ENCODE measurements at regions not wholly inside any gene's neighbourhood (a gene's known extent, or its start where the extent isn't known, plus 50 kb on each side); places are given as distances from the start of the nearest gene placed in this dataset.

DNA sequence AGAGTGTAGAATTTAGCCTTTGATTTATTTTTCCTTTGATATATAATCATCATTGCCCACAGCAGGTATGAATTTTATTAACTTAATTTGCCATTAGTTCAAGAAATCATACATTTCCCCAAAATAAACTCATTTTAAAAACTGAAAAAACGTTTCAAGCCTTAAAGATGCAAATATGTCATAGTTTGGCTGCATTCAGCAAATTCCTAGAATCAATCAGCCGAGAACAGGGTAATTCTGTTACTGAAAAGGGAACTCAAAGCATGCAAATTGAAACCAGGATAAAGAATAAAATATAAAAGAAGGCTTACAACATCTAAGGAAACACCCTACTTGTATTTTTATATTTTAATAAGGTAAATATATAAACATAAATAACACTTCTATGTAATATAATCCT, 233.8 kb upstream of the PRKCQ start:
- ChIA-PET CTCF (ENCODE audit: low intra/inter-chr PET ratio) (no interaction called here), POLR2A (interaction anchor here (0.6 kb wide), 1 partner anchor 625 kb away, joined by 3 read pairs; no protein-coding TSS in a partner anchor)
- DNase-seq (ENCODE audit: extremely low read depth in 1 of 4, low spot score in 3 of 4), result no peak
- Histone ChIP-seq H3K27ac (ENCODE audit: extremely low read depth, low read depth, low read length) (no peak overlapping the region), H2AFZ (ENCODE audit: low read depth, low read length) (no peak overlapping the region), H3K4me2 (ENCODE audit: insufficient read depth, low read length) (no peak overlapping the region), H3K79me2 (ENCODE audit: control insufficient read depth, insufficient read depth, low read length) (no peaks in the 10 kb centered on the region), H3K27me3 (ENCODE audit: control insufficient read depth in 2 of 2, insufficient read depth in 2 of 2, low read length in 2 of 2) (peaks cover 3 to 12% of the 10 kb centered on the region in 2 experiments; a peak in 4 of 5 replicates), H3K4me3 (no peak overlapping the region), H3K9me1 (ENCODE audit: control insufficient read depth, insufficient read depth, low read length) (no peaks in the 10 kb centered on the region), H3K36me3 (ENCODE audit: control insufficient read depth, insufficient read depth, low read length) (no peaks in the 10 kb centered on the region), H3K9me3 (replicated peaks; ENCODE audit: control insufficient read depth, insufficient read depth, low read depth, low read length) (no peaks in the 10 kb centered on the region), H4K20me1 (replicated peaks; ENCODE audit: control insufficient read depth, insufficient read depth, low read length) (no peaks in the 10 kb centered on the region), H3K4me1 (replicated peaks in 1 of 2; ENCODE audit: control insufficient read depth in 2 of 2, insufficient read depth in 2 of 2, low read length in 2 of 2) (no peaks in the 10 kb centered on the region), H3K9ac (ENCODE audit: insufficient read depth in 1 of 2, low read depth in 2 of 2, low read length in 2 of 2) (no peak overlapping the region)
- no TSS peak for BruUV-seq (replicated peaks)
- FAIRE-seq, result no peak
- 0% methylated on average over 2 of the region's 2 CpGs for WGBS (ENCODE audit: insufficient coverage, low coverage, missing lambda C conversion rate)
- in situ Hi-C loops (cut with MboI) (no loop called here), intact Hi-C loops (cut with micrococcal nuclease) (no loop called here)
- ATAC-seq, result no peak
- TF ChIP-seq PATZ1 (CRISPR knock-in tag; IDR thresholded peaks at IDR 0.05; ENCODE audit: borderline replicate concordance) (no peak), TCFL5 (CRISPR knock-in tag; conservative IDR thresholded peaks at IDR 0.05) (no peak), SRSF9 (IDR thresholded peaks at IDR 0.05; ENCODE audit: borderline replicate concordance, low read depth, low read length) (no peak), GATAD2B (IDR thresholded peaks at IDR 0.05; ENCODE audit: borderline replicate concordance) (no peak), FOXJ3 (CRISPR knock-in tag; IDR thresholded peaks at IDR 0.05) (no peak), RBM15 (IDR thresholded peaks at IDR 0.05; ENCODE audit: insufficient read depth, low read length) (no peak), ID3 (CRISPR knock-in tag; IDR thresholded peaks at IDR 0.05) (no peak), ID3 (tag; IDR thresholded peaks at IDR 0.05) (no peak), FUS (optimal IDR thresholded peaks at IDR 0.05; ENCODE audit: low read depth, low read length) (no peak), RHOXF2B (CRISPR knock-in tag; conservative IDR thresholded peaks at IDR 0.05) (no peak), ASH1L (IDR thresholded peaks at IDR 0.05; ENCODE audit: borderline replicate concordance, low read depth, partially characterized antibody) (no peak), PHTF2 (CRISPR knock-in tag; IDR thresholded peaks at IDR 0.05) (no peak)
- TF ChIP-seq, protein P1, sequence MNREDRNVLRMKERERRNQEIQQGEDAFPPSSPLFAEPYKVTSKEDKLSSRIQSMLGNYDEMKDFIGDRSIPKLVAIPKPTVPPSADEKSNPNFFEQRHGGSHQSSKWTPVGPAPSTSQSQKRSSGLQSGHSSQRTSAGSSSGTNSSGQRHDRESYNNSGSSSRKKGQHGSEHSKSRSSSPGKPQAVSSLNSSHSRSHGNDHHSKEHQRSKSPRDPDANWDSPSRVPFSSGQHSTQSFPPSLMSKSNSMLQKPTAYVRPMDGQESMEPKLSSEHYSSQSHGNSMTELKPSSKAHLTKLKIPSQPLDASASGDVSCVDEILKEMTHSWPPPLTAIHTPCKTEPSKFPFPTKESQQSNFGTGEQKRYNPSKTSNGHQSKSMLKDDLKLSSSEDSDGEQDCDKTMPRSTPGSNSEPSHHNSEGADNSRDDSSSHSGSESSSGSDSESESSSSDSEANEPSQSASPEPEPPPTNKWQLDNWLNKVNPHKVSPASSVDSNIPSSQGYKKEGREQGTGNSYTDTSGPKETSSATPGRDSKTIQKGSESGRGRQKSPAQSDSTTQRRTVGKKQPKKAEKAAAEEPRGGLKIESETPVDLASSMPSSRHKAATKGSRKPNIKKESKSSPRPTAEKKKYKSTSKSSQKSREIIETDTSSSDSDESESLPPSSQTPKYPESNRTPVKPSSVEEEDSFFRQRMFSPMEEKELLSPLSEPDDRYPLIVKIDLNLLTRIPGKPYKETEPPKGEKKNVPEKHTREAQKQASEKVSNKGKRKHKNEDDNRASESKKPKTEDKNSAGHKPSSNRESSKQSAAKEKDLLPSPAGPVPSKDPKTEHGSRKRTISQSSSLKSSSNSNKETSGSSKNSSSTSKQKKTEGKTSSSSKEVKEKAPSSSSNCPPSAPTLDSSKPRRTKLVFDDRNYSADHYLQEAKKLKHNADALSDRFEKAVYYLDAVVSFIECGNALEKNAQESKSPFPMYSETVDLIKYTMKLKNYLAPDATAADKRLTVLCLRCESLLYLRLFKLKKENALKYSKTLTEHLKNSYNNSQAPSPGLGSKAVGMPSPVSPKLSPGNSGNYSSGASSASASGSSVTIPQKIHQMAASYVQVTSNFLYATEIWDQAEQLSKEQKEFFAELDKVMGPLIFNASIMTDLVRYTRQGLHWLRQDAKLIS (CRISPR knock-in tag; IDR thresholded peaks at IDR 0.05), result no peak
